Retinal pigment epithelial cell (primary cell): ENCODE measurements at regions not wholly inside any gene's neighbourhood (a gene's known extent, or its start where the extent isn't known, plus 50 kb on each side); places are given as distances from the start of the nearest gene placed in this dataset.

Experiments
- DNase-seq: peaks from one replicate; pipeline ENCODE4 v3.0.0-alpha.2; 2010; ENCODE audit warnings: low read depth
- H3K4me3 ChIP-seq: 2 replicates; pipeline ENCODE4 v1.5.1; 2011; ENCODE audit warnings: mild to moderate bottlenecking, low read length, control low read depth, moderate library complexity
- CTCF ChIP-seq: conservative IDR thresholded peaks from 2 replicates; pipeline ENCODE4 v1.5.1; 2011; ENCODE audit warnings: low read depth, low read length, control low read depth, inconsistent platforms

- peak; percentile 5 for TF ChIP-seq CTCF
- DNase-seq = no peak
- no peak overlapping the region for H3K4me3 ChIP-seq
These were observed 154.2 kb upstream of the NEIL3 start for GRCh38 chr4:177155454-177155853.

- DNase-seq = no peak
- no peak for TF ChIP-seq CTCF
These were observed 150.1 kb upstream of the NEIL3 start for GRCh38 chr4:177159600-177159999.

GRCh38 chr4:177161781-177162180 is 147.9 kb upstream of the NEIL3 start:
- TF ChIP-seq CTCF = no peak
- DNase-seq = no peak
- no peak overlapping the region for H3K4me3 ChIP-seq

More at GRCh38 chr4:177159600-177159999, 150.1 kb upstream of the NEIL3 start:
- H3K4me3 ChIP-seq = no peak overlapping the region

- no peak for TF ChIP-seq CTCF
- H3K4me3 ChIP-seq = no peak overlapping the region
- DNase-seq = no peak
These were observed 146.1 kb upstream of the NEIL3 start for GRCh38 chr4:177163532-177163931.

- TF ChIP-seq CTCF = no peak
- no peak overlapping the region for H3K4me3 ChIP-seq
- DNase-seq = no peak
These were observed 138.1 kb upstream of the NEIL3 start for GRCh38 chr4:177171588-177171987.

GRCh38 chr4:177175473-177175872 is 134.2 kb upstream of the NEIL3 start:
- TF ChIP-seq CTCF = no peak

GRCh38 chr4:177177541-177178081 is 132.1 kb upstream of the NEIL3 start:
- DNase-seq = peak; percentile 15
- H3K4me3 ChIP-seq = no peak overlapping the region
- TF ChIP-seq CTCF = no peak

More at GRCh38 chr4:177175473-177175872, 134.2 kb upstream of the NEIL3 start:
- DNase-seq = no peak
- no peak overlapping the region for H3K4me3 ChIP-seq
